OCI-M2 (cell line): ENCODE measurements at regions not wholly inside any gene's neighbourhood (a gene's known extent, or its start where the extent isn't known, plus 50 kb on each side); places are given as distances from the start of the nearest gene placed in this dataset.
A peak's percentile ranks its signal among the peaks of the same experiment; 100 is the strongest.
"Not testable (repeated sequence)": the region's sequence is repeated elsewhere in the genome, so short reads cannot be mapped to it uniquely, and the experiment has no call there.

Experiments
- DNase-seq: peaks from one replicate; lab custom pipeline; 2025; ENCODE audit not compliant: unreplicated experiment; lab: John Stamatoyannopoulos, UW

DNA sequence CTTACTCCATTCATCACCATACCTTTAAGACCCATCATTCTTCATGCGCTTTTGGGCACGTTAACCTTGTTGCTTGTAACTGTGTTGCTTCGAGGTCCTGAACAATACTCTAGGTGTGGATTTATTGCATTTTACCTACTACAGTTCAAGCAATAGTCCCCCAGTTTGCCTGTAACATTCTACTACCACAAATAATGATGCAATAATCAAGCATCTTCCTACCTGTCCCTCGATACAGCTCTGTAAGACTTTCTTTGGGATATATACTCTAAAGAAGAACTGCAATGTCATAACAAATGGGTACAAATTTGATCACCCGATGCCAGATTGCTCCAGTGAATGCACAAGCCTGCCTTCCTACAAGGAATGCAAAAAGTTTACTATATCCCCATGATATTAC is 1342.6 kb upstream of the GJE1 start:
- DNase-seq, result no peak

- DNase-seq, result no peak
Measured at GRCh38 chr6:140789466-140789865, 1343.3 kb upstream of the GJE1 start.

- no peak for DNase-seq
Measured at GRCh38 chr6:140785926-140786325, 1346.8 kb upstream of the GJE1 start.

GRCh38 chr6:140784573-140784972 is 1348.2 kb upstream of the GJE1 start:
- DNase-seq, result no peak

DNA sequence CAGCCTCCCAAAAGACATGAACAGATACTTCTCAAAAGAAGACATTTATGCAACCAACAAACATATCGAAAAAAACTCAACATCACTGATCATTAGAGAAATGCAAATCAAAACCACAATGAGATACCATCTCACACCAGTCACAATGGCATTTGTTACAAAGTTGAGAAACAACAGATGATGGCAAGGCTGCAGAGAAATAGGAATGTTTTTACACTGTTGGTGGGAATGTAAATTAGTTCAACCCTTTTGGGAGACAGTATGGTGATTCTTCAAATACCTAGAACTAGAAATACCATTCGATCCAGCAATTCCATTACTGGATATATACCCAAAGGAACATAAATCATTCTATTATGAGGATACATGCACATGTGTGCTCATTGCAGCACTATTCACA is 1349.2 kb upstream of the GJE1 start:
- DNase-seq, result not testable (repeated sequence)

GRCh38 chr6:140782941-140783340 is 1349.8 kb upstream of the GJE1 start:
- no peak for DNase-seq

GRCh38 chr6:140779991-140780596 is 1352.6 kb upstream of the GJE1 start:
- no peak for DNase-seq

GRCh38 chr6:140779341-140779740 is 1353.4 kb upstream of the GJE1 start:
- DNase-seq, result no peak

GRCh38 chr6:140777780-140778179 is 1354.9 kb upstream of the GJE1 start:
- DNase-seq, result no peak

- DNase-seq, result no peak
Measured at GRCh38 chr6:140775061-140775460, 1357.7 kb upstream of the GJE1 start.

- DNase-seq, result peak; percentile 35
Measured at GRCh38 chr6:140774080-140774505, 1358.6 kb upstream of the GJE1 start.

- DNase-seq, result no peak
Measured at GRCh38 chr6:140773276-140773675, 1359.4 kb upstream of the GJE1 start.

GRCh38 chr6:140772576-140772975 is 1360.1 kb upstream of the GJE1 start:
- DNase-seq, result no peak

- no peak for DNase-seq
Measured at GRCh38 chr6:140768133-140768532, 1364.6 kb upstream of the GJE1 start.

GRCh38 chr6:140766999-140767398 is 1365.7 kb upstream of the GJE1 start:
- DNase-seq, result no peak

GRCh38 chr6:140758169-140758877 is 1374.4 kb upstream of the GJE1 start:
- no peak for DNase-seq

- DNase-seq, result no peak
Measured at GRCh38 chr6:140752234-140752633, 1377.8 kb upstream of the CITED2 start.

DNA sequence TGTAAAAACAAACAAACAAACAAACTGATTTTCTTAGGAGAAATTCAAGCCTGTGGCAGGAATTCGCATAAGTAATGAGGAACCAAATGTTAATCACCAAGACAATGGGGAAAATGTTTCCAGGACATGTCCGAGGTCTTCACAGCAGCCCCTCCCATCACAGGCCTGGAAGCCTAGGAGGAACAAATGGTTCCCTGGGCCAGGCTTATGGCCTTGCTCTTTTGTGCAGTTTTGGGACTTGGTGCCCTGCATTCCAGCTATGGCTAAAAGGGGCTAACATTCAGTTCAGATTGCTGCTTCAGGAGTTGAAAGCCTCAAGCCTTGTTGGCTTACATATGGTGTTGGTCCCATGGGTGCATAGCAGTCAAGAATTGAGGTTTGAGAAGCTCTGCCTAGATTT is 1372.7 kb upstream of the CITED2 start:
- no peak for DNase-seq

DNA sequence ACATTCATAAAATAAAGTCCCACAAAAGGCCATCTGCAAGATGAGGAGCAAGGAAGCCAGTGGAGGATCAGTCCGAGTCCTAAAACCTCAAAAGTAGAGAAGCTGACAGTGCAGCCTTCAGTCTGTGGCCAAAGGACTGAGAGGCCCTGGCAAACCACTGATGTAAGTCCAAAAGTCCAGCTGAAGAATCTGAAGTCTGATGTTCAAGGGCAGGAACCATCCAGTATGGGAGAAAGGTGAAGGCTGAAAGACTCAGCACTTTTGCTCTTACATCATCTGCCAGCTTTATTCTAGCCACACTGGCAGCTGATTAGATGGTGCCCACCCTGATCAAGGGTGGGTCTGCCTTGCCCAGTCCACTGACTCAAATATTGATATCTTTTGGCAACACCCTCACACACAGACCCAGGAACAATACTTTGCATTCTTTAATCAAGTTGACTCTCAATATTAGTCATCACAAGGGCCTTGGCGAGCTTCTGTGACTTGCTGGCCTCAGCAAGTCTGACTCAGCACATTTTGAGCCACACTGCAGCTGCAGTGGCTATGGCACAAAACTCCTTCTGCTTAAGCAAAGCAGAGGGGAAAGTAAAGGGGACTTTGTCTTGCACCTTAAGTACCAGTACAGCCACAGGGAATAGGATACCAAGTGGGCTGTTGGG is 1370.3 kb upstream of the CITED2 start:
- no peak for DNase-seq

DNA sequence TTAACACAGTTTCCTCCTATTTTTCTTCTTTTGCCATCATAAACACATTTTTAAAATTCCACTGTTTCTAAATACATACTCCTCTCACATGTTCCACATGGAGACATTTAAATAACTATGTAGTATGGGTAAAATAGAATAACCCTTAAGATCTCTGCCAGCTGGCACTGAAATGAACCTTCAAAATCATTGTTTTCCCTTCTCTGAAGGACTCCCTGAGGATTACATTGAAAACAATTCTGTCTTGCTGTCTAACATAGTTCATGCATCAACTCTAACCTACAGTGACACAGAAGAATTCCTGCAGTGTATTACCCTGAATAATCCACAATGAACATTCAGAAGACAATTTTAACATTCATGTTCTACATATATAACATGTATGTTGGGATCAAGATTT is 1361.8 kb upstream of the CITED2 start:
- DNase-seq, result no peak

DNA sequence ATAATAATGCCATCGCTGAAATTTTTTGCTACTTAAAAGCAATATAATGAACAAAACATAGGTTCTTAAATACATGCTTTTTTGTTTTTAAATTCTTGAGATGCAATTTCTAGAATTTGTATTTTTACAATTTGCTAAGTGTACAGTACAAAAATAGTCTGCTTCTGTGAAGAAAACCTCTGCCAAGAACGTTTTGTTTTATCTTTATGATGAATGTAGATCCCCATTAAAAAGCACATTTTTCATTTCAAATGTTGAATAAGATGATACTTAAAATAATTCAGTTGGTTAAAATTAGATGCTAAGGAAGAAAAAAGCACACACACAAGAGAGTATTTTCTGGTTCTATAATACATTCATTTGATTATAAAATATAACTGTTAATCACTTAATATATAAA is 1358.5 kb upstream of the CITED2 start:
- no peak for DNase-seq

DNA sequence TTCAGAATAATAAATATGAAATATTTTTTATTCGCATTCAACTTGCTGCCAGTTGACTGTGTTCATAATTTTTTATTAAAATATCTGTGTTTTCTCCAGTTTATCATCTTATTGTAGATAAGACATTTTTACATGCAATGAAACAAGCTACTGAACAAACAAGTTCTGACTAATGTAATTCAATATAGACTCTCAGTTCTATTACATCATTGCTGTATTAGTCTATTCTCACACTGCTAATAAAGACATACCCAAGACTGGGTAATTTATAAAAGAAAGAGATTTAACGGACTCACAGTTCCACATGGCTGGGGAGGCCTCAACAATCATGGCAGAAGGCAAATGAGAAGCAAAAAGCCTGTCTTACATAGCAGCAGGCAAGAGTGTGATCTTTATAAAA is 1357.7 kb upstream of the CITED2 start:
- no peak for DNase-seq
